Gastrocnemius medialis (tissue), 4 donors: ENCODE measurements at regions not wholly inside any gene's neighbourhood (a gene's known extent, or its start where the extent isn't known, plus 50 kb on each side); places are given as distances from the start of the nearest gene placed in this dataset.

Experiments
- ATAC-seq, 2 donors: fragments of 150-250 bp; one replicate each; pipeline ENCODE4 v1.9.1; 2016
- DNase-seq, 2 donors: peaks; one replicate each; pipeline ENCODE4 v3.0.0-alpha.2; 2019
- H3K27ac ChIP-seq, 4 donors: fragments of 200-600 bp; sonication (generic); 1 replicate in 1 of 4; 2 replicates in 3 of 4; pipeline ENCODE4 v1.5.1; 2016 to 2018; ENCODE audit warnings: mild to moderate bottlenecking in 2 of 4, moderate library complexity in 1 of 4
- H3K27me3 ChIP-seq, 3 donors: fragments of 200-600 bp; sonication (generic) in 2 of 3; 1 replicate in 1 of 3; 2 replicates in 2 of 3; pipeline versions ENCODE4 v1.5.1 to v1.6.0; 2016 to 2019; ENCODE audit warnings: mild to moderate bottlenecking in 1 of 3, moderate library complexity in 1 of 3
- H3K36me3 ChIP-seq, 2 donors: fragments of 200-600 bp; sonication (generic) in 1 of 2; one replicate each; pipeline ENCODE4 v1.5.1; 2017 to 2018
- H3K4me1 ChIP-seq, 2 donors: fragments of 200-600 bp; sonication (generic) in 1 of 2; one replicate each; pipeline ENCODE4 v1.5.1; 2016 to 2017; ENCODE audit warnings: mild to moderate bottlenecking in 2 of 2
- H3K4me3 ChIP-seq, 4 donors: fragments of 200-600 bp; sonication (generic) in 3 of 4; 1 replicate in 1 of 4; 2 replicates in 3 of 4; pipeline ENCODE4 v1.5.1; 2016 to 2019; ENCODE audit warnings: mild to moderate bottlenecking in 2 of 4
- H3K9me3 ChIP-seq, 3 donors: fragments of 200-600 bp; sonication (generic) in 2 of 3; 1 replicate in 1 of 3; 2 replicates in 2 of 3; pipeline ENCODE4 v1.5.1; 2016 to 2019
- CTCF ChIP-seq, 5 experiments: fragments of 450-650 bp in 3 of 5; fragments of 200-600 bp in 2 of 5; sonication (generic) in 2 of 5; IDR thresholded peaks in 4 of 5; conservative IDR thresholded peaks in 1 of 5; 1 replicate in 4 of 5; 2 replicates in 1 of 5; pipeline ENCODE4 v1.5.1; 2016 to 2019; ENCODE audit warnings: antibody characterized with exemption in 5 of 5, mild to moderate bottlenecking in 3 of 5, moderate library complexity in 3 of 5
- POLR2A ChIP-seq, 2 donors: fragments of 450-650 bp; IDR thresholded peaks; one replicate each; pipeline ENCODE4 v1.6.1; 2017; ENCODE audit warnings: antibody characterized with exemption in 2 of 2, mild to moderate bottlenecking in 2 of 2, moderate library complexity in 2 of 2
- in situ Hi-C, 4 donors: fragments of 200-750 bp; cut with MboI; loops; one replicate each; pipeline versions ENCODE4 v1.15.0 to v1.8.0; 2017; ENCODE audit warnings: low sequenced_read_pairs in 4 of 4
- intact Hi-C: fragments of 100-400 bp; cut with DNase I; formaldehyde crosslinking; loops from one replicate; pipeline ENCODE4 v1.15.1; 2023; ENCODE audit warnings: low total_unique reads

- intact Hi-C loops = no loop called here
- Histone ChIP-seq H3K4me3 (no peak overlapping the region), H3K9me3 (no peaks in the 10 kb centered on the region), H3K36me3 (no peaks in the 10 kb centered on the region), H3K4me1 (no peaks in the 10 kb centered on the region), H3K27me3 (no peaks in the 10 kb centered on the region), H3K27ac (no peak overlapping the region)
- TF ChIP-seq POLR2A (IDR thresholded peaks at IDR 0.05) (no peak), CTCF (IDR thresholded peaks at IDR 0.05 in 4 of 5, conservative IDR thresholded peaks at IDR 0.05 in 1 of 5) (no peak)
- in situ Hi-C loops = no loop called here
- no peak for ATAC-seq
- DNase-seq = no peak
Measured at GRCh38 chr14:46197856-46198255, 453.7 kb downstream of the RPL10L start.
